KOPT-K1 (cell line): ENCODE measurements at regions not wholly inside any gene's neighbourhood (a gene's known extent, or its start where the extent isn't known, plus 50 kb on each side); places are given as distances from the start of the nearest gene placed in this dataset.

Experiments used
- H3K27ac ChIP-seq: fragments of 200-600 bp; sonication (generic); 2 replicates; pipeline ENCODE4 v1.5.1; 2016; ENCODE audit warnings: antibody characterized with exemption, mild to moderate bottlenecking, low read depth, low read length; ENCODE audit not compliant: poor library complexity, severe bottlenecking
- H3K36me3 ChIP-seq: fragments of 200-600 bp; sonication (generic); 2 replicates; pipeline ENCODE4 v1.5.1; 2017; ENCODE audit warnings: antibody characterized with exemption, mild to moderate bottlenecking, low read length, moderate library complexity; ENCODE audit not compliant: insufficient read depth
- H3K9me3 ChIP-seq: fragments of 200-600 bp; sonication (generic); 2 replicates; pipeline ENCODE4 v1.5.1; 2017; ENCODE audit warnings: antibody characterized with exemption, low read length, mild to moderate bottlenecking; ENCODE audit not compliant: insufficient read depth, poor library complexity, severe bottlenecking

DNA sequence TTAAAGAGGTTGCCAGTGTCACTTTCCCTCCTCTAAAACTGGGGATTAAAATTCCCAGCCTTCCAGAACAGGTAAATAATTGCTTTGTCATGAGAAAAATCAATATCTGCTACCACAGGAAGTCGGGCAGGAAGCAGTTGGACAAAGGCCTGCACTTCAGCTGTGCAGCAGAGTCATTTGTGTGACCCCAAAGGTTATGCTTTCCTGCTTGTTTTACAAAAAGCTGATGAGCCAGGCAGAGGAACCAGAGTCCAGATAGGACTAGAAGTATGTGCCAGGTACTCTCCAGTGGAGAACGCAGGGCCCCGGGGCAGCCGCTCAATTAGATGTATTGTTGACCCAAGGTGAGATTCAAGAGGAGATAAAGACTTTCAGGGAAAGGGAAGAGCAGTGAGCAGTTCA, 117.1 kb upstream of the FRMD6 start:
- Histone ChIP-seq H3K27ac (no peak overlapping the region), H3K36me3 (no peaks in the 10 kb centered on the region)

DNA sequence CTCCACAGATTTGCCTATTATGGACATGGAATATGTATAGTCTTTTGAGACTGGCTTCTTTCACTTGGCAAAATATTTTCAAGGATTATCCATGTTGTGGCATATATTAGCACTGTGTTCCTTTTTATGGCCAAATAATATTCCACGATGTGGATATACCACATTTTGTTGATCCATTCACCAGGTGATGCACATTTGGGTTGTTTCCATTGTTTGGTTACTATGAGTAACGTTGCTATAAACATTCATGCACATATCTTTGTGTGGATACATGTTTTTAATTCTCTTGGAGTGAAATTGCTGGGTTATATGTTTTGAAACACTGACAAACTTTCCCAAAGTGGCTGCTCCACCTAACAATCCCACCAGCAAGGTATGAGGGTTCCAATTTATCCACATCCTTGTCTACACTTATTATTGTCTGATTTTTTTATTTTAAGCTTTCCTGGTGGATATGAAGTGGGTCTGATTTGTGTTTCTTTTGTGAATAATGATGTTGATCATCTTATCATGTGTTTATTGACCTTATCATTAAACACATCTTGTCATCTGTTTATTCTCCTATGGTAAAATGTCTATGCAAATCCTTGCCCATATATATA, 116.2 kb upstream of the FRMD6 start:
- Histone ChIP-seq H3K9me3 (peaks cover 15% of the 10 kb centered on the region), H3K27ac (no peak overlapping the region), H3K36me3 (no peaks in the 10 kb centered on the region)

More for the DNA sequence above, 117.1 kb upstream of the FRMD6 start:
- peaks cover 15% of the 10 kb centered on the region for H3K9me3 ChIP-seq

DNA sequence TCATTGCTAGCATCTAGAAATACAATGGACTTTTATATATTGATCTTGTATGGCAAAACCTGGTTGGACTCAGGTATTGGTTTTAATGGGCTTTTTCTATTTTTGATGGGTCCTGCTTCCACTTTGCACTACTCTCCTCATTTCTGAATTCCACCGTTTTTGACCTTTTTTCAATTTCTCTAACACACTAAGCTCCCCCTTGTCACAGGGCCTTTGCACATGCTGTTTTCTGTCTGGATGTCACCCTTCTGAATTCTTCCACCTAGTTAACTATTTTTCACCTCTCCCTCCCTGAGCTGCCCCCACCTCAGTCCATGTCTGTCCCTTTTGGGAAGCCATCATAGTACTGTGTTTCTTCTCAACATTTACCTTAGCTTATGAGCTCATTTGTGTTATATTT, 112.7 kb upstream of the FRMD6 start:
- H3K9me3 ChIP-seq: peaks cover 15% of the 10 kb centered on the region
- H3K27ac ChIP-seq: no peak overlapping the region
- no peaks in the 10 kb centered on the region for H3K36me3 ChIP-seq

DNA sequence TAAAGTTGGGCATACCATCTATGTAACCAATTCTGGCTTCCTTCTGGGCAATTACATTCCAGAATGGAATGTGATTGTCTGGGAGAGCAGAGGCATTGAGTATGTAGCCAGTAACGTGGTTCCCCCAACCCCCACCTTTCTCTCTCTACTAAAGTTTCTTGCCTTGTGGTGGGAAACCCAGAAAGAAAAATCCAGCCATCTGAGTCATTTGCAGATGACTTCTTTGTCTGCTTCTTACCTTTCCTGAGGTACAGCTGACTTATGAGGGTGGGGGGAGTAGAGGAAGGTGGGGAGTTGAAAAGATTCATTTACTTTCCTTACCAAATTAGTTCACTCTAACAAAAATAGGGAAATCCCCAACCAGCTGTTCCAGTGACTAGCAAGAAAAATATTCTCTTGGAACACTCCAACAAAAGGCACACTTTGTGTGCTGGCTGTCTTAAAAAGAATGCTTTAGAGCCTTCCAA, 112.1 kb upstream of the FRMD6 start:
- H3K27ac ChIP-seq: no peak overlapping the region
- H3K9me3 ChIP-seq: peaks cover 15% of the 10 kb centered on the region
- no peaks in the 10 kb centered on the region for H3K36me3 ChIP-seq

DNA sequence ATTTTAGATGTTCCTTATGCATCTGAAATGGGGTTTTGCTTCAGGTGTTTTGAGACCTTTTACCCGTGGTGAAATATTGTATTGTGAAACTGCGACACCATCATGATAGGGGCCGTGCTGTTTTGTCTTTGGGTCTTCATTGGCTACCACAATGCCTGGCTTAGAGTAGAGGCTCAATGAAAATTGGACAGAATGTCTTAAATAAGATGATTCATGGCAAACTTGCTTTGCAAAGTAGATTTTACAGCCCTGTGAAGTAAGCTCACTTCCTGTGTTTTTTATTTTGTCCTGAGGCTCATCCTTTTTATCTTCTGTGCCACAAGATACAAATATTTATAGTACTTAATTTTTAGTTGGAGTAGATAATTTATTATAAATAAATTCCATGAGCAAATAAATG, 111.3 kb upstream of the FRMD6 start:
- H3K27ac ChIP-seq: no peak overlapping the region
- H3K9me3 ChIP-seq: peaks cover 12% of the 10 kb centered on the region
- H3K36me3 ChIP-seq: no peaks in the 10 kb centered on the region

DNA sequence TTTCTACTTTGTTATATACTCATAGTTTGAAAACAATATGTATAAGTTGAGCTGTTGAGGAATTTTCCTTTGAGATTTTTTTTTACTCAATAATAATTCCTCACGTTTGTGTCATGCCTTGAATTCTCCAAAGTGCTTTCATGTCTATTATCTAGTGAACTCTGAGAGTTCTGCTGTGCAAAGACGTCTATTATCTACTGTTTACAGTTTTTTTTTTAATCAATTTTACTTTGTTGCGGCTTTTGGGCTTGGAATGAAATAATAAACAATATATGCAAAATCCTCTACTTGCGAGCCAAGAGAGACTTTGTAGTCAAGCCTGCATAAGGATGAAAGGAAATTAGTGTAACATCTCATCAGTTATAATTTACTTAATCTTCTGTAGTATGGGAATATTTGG, 107.2 kb upstream of the FRMD6 start:
- Histone ChIP-seq H3K36me3 (no peaks in the 10 kb centered on the region), H3K27ac (no peak overlapping the region), H3K9me3 (no peaks in the 10 kb centered on the region)

DNA sequence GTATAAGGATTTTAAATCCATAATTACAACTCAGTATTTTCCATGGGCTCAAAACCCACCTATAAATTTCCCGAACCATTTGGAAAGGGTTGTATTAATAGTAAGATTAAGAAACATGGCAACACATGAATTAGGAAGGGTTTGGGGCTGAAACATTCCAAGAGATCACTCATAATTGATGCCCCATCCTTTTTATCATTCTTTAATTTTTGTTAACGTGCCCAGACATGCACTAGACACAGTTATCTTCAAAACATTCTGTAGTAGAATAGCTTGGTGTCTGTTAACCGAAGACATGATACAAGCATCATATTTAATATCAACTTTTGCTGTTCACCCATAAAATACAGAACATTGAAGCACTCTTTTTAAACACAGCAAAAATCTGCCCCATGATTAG, 106.8 kb upstream of the FRMD6 start:
- no peaks in the 10 kb centered on the region for H3K36me3 ChIP-seq
- H3K9me3 ChIP-seq: no peaks in the 10 kb centered on the region
- H3K27ac ChIP-seq: no peak overlapping the region

DNA sequence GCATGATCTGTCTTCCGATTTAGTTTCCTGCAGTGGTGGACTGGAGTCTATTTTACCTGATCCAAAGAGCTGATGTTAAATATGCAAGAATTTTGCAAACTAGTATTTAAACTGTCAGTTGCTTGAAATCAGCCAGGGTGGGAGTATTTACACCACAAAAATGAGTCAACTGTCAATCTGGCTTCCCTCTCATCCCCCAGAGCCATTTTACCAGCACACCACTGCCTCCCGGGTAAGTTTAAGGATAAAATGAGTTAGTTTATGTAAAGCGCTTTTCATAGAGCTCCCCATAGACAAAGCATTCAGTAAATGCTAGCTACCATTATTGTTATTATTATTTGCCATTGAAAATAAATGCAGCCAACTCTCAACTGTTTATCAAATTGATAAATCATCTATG, 106.3 kb upstream of the FRMD6 start:
- no peaks in the 10 kb centered on the region for H3K9me3 ChIP-seq
- H3K27ac ChIP-seq: no peak overlapping the region
- no peaks in the 10 kb centered on the region for H3K36me3 ChIP-seq

DNA sequence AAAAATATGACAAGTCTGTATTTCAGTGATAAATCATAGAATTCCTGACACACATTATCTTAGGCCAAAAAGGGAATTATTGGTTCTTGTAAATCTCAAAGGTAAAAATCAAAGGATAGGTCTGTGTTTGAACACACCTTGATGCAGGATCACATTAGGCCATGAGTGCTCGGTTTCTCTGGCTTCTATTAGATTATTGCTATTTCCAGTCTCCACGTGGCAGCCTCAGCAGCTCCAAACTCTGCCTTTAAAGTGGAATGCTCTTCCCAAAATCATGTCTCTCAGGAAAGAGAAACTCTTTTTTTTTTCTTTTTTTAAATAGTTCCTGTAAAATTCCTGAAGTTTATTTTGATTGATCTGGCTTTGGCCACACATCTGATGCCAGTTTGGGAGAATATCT, 105.6 kb upstream of the FRMD6 start:
- no peak overlapping the region for H3K27ac ChIP-seq

DNA sequence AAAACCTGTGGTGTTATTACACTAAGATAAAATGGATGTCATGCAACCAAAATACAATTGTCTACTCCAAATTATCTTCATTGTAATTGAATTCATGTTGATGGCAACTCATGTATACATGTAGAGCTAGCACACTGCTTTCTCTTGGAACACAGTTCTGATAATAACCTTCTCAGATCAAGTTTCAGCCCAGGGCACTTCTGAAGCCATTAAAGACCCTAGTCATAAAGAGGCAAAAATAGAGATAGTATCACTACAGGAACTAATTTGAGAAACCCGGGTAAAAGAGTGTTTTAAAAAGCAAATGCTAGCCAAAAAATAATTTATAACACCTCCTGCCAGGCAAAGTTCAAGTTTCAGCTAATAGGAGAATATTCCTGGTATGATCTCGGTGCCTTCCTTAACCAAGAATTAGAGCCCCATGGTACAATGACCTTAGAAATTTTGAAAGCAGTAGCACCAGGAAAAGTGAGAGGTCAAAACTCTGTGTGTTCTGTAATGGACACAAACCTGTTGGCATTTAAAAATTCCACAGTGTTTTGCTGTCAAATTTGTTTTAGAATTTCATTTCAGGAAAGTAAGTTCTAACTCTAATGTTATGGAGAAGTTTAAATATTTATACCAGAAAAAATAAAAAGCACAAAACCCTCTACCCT, 105.0 kb upstream of the FRMD6 start:
- H3K27ac ChIP-seq: no peak overlapping the region
- no peaks in the 10 kb centered on the region for H3K9me3 ChIP-seq
- no peaks in the 10 kb centered on the region for H3K36me3 ChIP-seq

More for the DNA sequence above, 105.6 kb upstream of the FRMD6 start:
- H3K9me3 ChIP-seq: no peaks in the 10 kb centered on the region
- H3K36me3 ChIP-seq: no peaks in the 10 kb centered on the region

DNA sequence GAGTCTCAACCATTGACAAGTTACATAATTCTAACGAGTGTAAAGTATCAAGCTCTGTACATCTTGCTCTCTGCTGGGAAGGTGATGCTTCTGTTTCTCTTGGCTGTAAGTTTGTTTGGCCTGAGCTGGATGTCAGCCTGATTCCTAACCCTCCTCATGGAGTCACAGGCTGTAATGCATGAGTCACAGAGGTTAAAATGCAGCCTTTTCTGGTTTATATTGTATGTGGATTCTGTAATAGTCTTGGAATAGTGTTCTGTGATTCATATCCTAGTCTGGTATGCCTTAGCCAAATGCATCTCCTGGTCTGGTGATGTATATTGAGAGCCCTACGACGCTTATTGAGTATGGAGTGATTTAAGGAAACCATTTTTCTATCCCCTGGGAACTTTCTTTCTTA, 104.5 kb upstream of the FRMD6 start:
- Histone ChIP-seq H3K27ac (no peak overlapping the region), H3K36me3 (no peaks in the 10 kb centered on the region)

DNA sequence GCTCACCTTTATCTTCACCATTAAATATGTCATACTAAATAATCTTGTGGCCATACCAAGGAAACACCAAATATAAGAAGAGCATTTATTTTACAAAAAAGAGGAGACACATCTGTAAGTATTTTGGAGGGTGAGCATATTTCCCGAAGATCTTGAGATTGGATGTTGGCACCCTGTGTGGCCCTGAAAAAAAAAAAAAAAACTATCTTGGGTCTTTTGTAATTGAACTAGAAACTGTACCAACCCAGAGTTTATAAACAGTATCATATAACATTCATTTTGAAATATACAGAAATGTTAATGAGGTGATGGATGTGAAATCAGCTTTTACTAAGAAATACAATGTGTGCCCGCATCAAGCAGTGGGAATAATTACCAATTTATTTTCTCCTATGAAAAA, 104.0 kb upstream of the FRMD6 start:
- no peaks in the 10 kb centered on the region for H3K36me3 ChIP-seq
- H3K9me3 ChIP-seq: no peaks in the 10 kb centered on the region
- no peak overlapping the region for H3K27ac ChIP-seq

More for the DNA sequence above, 104.5 kb upstream of the FRMD6 start:
- H3K9me3 ChIP-seq: no peaks in the 10 kb centered on the region

DNA sequence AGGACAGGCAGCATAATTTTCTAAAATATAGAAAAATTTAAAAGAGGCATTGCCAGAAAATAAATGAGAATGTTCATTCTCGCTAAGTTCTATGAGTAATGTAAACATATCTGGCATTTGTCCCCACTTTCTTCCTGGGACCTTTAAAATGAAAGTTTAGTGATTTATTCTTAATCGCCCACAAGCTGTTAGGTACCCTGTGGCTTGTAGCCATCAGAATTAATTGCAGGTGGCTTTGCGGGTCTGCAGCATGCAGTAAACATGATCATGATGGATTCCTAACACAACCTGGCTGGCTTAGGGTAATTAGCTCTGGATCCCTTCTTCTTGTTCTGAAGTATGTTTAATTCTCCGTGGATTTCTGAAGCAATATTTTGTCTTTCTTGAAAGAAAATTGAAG, 103.5 kb upstream of the FRMD6 start:
- Histone ChIP-seq H3K27ac (no peak overlapping the region), H3K36me3 (no peaks in the 10 kb centered on the region), H3K9me3 (no peaks in the 10 kb centered on the region)

DNA sequence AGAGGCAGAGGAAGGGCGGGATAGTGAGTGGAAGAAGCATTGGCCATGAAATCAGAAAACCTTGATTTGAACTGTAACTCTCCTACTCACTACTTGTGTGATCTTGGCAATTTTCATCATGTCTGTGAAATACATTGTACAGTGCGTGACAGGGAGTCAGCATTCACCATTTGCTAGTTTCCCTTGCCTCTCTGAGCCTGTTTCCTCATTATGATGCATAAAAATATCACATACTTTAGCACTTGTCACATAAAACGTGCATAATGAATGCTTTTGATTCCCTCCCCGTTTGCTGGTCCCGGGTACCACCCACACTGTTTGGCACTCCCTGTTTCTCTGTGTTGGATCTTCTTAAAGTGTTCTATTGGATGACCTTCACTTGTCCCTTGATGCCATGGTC, 101.1 kb upstream of the FRMD6 start:
- Histone ChIP-seq H3K27ac (no peak overlapping the region), H3K9me3 (no peaks in the 10 kb centered on the region), H3K36me3 (no peaks in the 10 kb centered on the region)

DNA sequence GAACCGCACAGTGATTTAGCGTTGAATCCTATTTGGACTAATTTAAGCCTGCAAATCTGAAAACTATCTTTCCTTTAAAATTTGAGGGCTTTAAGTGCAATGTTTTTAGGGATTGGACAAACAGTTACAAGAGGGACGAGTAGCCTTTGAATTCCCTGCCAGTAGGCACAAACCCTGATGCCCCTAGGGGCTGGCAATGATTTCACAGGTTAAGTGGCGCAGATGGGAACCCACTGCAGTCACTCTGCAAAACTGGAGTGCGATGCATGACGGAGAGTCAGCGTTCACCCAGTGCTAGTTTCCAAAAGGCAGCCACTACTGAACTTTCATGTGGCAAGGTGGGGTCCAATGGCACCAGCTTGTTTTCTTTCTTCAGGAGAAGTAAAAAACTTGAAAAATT, 99.4 kb upstream of the FRMD6 start:
- H3K27ac ChIP-seq: no peak overlapping the region
- no peaks in the 10 kb centered on the region for H3K36me3 ChIP-seq
- no peaks in the 10 kb centered on the region for H3K9me3 ChIP-seq

DNA sequence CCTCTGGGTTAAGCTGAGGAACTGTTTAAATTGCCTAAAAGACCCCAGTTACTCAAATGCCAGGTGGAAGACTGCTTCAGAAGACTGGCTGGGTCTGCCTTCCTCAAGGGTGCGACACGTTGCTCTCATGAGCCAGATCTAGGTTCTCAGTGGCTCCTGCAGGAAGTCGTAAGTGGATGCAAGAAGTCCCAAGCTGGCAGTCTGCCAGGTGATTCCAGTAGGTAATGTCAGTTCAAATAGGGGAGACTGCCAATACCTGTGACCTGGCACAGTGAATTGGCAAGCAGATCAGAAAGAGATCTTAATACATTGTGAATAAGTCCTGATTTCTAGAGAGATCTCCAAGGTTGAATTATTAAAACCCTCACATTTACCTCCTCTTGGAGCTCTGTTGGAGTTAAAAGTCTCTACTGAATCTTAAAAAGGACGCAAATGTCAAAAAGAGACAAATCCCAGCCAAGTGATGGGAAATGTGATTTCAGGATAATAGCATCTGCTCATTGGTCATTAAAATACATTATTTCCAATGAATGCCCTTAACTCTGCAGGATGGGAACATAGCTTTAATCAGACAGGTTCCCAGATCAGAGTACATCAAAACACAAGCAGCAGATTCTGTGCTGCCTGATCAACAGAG, 98.8 kb upstream of the FRMD6 start:
- Histone ChIP-seq H3K27ac (no peak overlapping the region), H3K36me3 (no peaks in the 10 kb centered on the region), H3K9me3 (no peaks in the 10 kb centered on the region)
